GM23338 (cell line): ENCODE measurements at regions not wholly inside any gene's neighbourhood (a gene's known extent, or its start where the extent isn't known, plus 50 kb on each side); places are given as distances from the start of the nearest gene placed in this dataset.

ENCODE experiments used
- EZH2 ChIP-seq: fragments of 200-600 bp; sonication (generic); IDR thresholded peaks from one replicate; pipeline ENCODE4 v1.8.0; 2017; ENCODE audit warnings: antibody characterized with exemption, mild to moderate bottlenecking, low read depth; ENCODE audit not compliant: unreplicated experiment
- EZH2phosphoT487 ChIP-seq: fragments of 200-600 bp; sonication (generic); IDR thresholded peaks from one replicate; pipeline ENCODE4 v1.8.1; 2018; ENCODE audit warnings: antibody characterized with exemption; ENCODE audit not compliant: unreplicated experiment
- JUNB ChIP-seq: IDR thresholded peaks from one replicate; pipeline ENCODE4 v1.6.1; 2016; ENCODE audit warnings: antibody characterized with exemption; ENCODE audit not compliant: unreplicated experiment
- POLR2AphosphoS5 ChIP-seq: IDR thresholded peaks from 2 replicates; pipeline ENCODE4 v1.6.1; 2016; ENCODE audit warnings: antibody characterized with exemption, low read depth
- ZNF331 ChIP-seq: fragments of 250-450 bp; sonication (Bioruptor Pico); IDR thresholded peaks from 2 replicates; pipeline ENCODE4 v1.5.0; 2020; ENCODE audit warnings: low read depth, mild to moderate bottlenecking, moderate library complexity
- TF ChIP-seq, protein P1 (sequence below), 2 experiments: fragments of 200-600 bp in 1 of 2; sonication (generic) in 1 of 2; conservative IDR thresholded peaks; 2 replicates each; pipeline versions ENCODE4 v1.5.1 to v1.6.1; 2016 to 2017; ENCODE audit warnings: antibody characterized with exemption in 2 of 2, low read depth in 2 of 2, mild to moderate bottlenecking in 2 of 2, moderate library complexity in 1 of 2

DNA sequence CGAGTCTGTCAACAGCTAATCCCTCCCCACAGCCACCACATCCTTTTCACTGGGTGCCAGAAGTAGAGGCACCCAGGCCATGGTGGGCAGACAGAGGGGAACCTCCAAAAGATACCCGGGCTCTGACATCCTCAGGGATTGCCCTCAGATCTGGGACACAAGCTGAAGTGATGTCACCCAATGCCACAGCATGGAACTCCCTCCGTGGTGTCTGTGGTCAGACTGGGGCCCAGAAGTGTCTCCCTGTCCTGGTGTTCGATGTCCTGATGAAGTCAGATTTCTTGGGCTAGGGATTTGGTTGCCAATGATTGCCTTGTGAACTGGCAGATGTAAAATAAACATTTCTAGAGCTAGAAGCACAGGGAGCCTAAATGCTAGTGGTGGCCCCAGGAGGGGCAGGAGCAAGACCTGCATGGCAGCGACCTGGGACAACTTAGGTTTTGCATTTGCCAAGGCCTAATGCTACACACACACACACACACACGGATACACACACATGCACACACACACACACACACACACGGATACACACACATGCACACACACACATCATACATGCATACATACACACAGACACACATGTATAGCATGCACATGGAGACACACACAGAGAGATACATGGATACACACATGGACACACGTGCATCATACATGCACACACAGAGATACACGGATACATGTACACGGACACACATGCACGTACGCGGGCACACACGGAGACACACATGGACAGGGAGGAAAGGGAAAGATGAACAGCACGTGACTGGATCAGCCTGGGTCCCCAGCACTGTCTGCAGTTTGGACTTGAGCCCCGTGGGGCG lies 221.0 kb downstream of the NFATC2 start:
- TF ChIP-seq, protein P1, sequence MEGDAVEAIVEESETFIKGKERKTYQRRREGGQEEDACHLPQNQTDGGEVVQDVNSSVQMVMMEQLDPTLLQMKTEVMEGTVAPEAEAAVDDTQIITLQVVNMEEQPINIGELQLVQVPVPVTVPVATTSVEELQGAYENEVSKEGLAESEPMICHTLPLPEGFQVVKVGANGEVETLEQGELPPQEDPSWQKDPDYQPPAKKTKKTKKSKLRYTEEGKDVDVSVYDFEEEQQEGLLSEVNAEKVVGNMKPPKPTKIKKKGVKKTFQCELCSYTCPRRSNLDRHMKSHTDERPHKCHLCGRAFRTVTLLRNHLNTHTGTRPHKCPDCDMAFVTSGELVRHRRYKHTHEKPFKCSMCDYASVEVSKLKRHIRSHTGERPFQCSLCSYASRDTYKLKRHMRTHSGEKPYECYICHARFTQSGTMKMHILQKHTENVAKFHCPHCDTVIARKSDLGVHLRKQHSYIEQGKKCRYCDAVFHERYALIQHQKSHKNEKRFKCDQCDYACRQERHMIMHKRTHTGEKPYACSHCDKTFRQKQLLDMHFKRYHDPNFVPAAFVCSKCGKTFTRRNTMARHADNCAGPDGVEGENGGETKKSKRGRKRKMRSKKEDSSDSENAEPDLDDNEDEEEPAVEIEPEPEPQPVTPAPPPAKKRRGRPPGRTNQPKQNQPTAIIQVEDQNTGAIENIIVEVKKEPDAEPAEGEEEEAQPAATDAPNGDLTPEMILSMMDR (conservative IDR thresholded peaks at IDR 0.05; ENCODE audit: low read depth in 2 of 2): no peak
- no peak for TF ChIP-seq POLR2AphosphoS5
- no peak for TF ChIP-seq EZH2
- TF ChIP-seq JUNB: no peak
- TF ChIP-seq EZH2phosphoT487: no peak
- no peak for TF ChIP-seq ZNF331
